Duodenal mucosa (tissue), 2 donors: ENCODE measurements at regions not wholly inside any gene's neighbourhood (a gene's known extent, or its start where the extent isn't known, plus 50 kb on each side); places are given as distances from the start of the nearest gene placed in this dataset.

ENCODE experiments used
- H3K27ac ChIP-seq: one replicate; pipeline ENCODE4 v1.7.0; 2013; ENCODE audit warnings: low read depth, low read length
- H3K27me3 ChIP-seq, 2 donors: one replicate each; pipeline ENCODE4 v1.7.0; 2013; ENCODE audit warnings: low read length in 2 of 2, control low read depth in 1 of 2; ENCODE audit not compliant: insufficient read depth in 2 of 2, control insufficient read depth in 1 of 2
- H3K36me3 ChIP-seq, 2 donors: one replicate each; pipeline ENCODE4 v1.7.0; 2013; ENCODE audit warnings: low read length in 2 of 2, control low read depth in 1 of 2; ENCODE audit not compliant: insufficient read depth in 2 of 2, control insufficient read depth in 1 of 2
- H3K4me1 ChIP-seq, 2 donors: one replicate each; pipeline ENCODE4 v1.7.0; 2013; ENCODE audit warnings: low read length in 2 of 2, control low read depth in 1 of 2; ENCODE audit not compliant: insufficient read depth in 2 of 2, control insufficient read depth in 1 of 2
- H3K4me3 ChIP-seq, 2 donors: one replicate each; pipeline ENCODE4 v1.7.0; 2013; ENCODE audit warnings: low read length in 2 of 2, low read depth in 1 of 2
- H3K9ac ChIP-seq, 2 donors: one replicate each; pipeline ENCODE4 v1.7.0; 2013; ENCODE audit warnings: low read length in 2 of 2, low read depth in 1 of 2
- H3K9me3 ChIP-seq, 2 donors: one replicate each; pipeline ENCODE4 v1.7.0; 2013; ENCODE audit warnings: low read length in 2 of 2, control low read depth in 1 of 2; ENCODE audit not compliant: control insufficient read depth in 1 of 2

- Histone ChIP-seq H3K4me3 (no peak overlapping the region), H3K9ac (no peak overlapping the region), H3K36me3 (no peaks in the 10 kb centered on the region), H3K27me3 (no peaks in the 10 kb centered on the region), H3K4me1 (no peaks in the 10 kb centered on the region), H3K9me3 (no peaks in the 10 kb centered on the region), H3K27ac (no peak overlapping the region)
Measured at GRCh38 chr20:12276011-12276673, 358.4 kb downstream of the BTBD3 start.

- Histone ChIP-seq H3K27ac (no peak overlapping the region), H3K27me3 (no peaks in the 10 kb centered on the region), H3K9me3 (no peaks in the 10 kb centered on the region), H3K9ac (no peak overlapping the region), H3K4me1 (no peaks in the 10 kb centered on the region), H3K4me3 (no peak overlapping the region), H3K36me3 (no peaks in the 10 kb centered on the region)
Measured at GRCh38 chr20:12287575-12287974, 369.9 kb downstream of the BTBD3 start.

- Histone ChIP-seq H3K27ac (no peak overlapping the region), H3K36me3 (no peaks in the 10 kb centered on the region), H3K4me3 (no peak overlapping the region), H3K9ac (no peak overlapping the region), H3K4me1 (no peaks in the 10 kb centered on the region), H3K27me3 (no peaks in the 10 kb centered on the region), H3K9me3 (no peaks in the 10 kb centered on the region)
Measured at GRCh38 chr20:12289465-12289864, 371.8 kb downstream of the BTBD3 start.

- H3K4me3 ChIP-seq: no peak overlapping the region
- no peak overlapping the region for H3K9ac ChIP-seq
- H3K4me1 ChIP-seq: no peaks in the 10 kb centered on the region
- H3K27ac ChIP-seq: no peak overlapping the region
- H3K9me3 ChIP-seq: no peaks in the 10 kb centered on the region
- no peaks in the 10 kb centered on the region for H3K36me3 ChIP-seq
- no peaks in the 10 kb centered on the region for H3K27me3 ChIP-seq
Measured at GRCh38 chr20:12291386-12291785, 373.7 kb downstream of the BTBD3 start.

GRCh38 chr20:12293900-12294299, 376.2 kb downstream of the BTBD3 start:
- H3K9ac ChIP-seq: no peak overlapping the region

GRCh38 chr20:12294678-12295077, 377.0 kb downstream of the BTBD3 start:
- H3K9ac ChIP-seq: no peak overlapping the region
- H3K27me3 ChIP-seq: no peaks in the 10 kb centered on the region
- no peaks in the 10 kb centered on the region for H3K36me3 ChIP-seq
- peaks cover 3 to 7% of the 10 kb centered on the region in 2 donors for H3K9me3 ChIP-seq
- no peaks in the 10 kb centered on the region for H3K4me1 ChIP-seq
- H3K27ac ChIP-seq: no peak overlapping the region
- H3K4me3 ChIP-seq: no peak overlapping the region

More at GRCh38 chr20:12293900-12294299, 376.2 kb downstream of the BTBD3 start:
- Histone ChIP-seq H3K27me3 (no peaks in the 10 kb centered on the region), H3K36me3 (no peaks in the 10 kb centered on the region), H3K4me1 (no peaks in the 10 kb centered on the region), H3K4me3 (no peak overlapping the region), H3K27ac (no peak overlapping the region), H3K9me3 (peaks cover 0 to 7% of the 10 kb centered on the region in 2 donors)

- no peak overlapping the region for H3K9ac ChIP-seq
Measured at GRCh38 chr20:12305188-12305950, 387.7 kb downstream of the BTBD3 start.

GRCh38 chr20:12306107-12306506, 388.4 kb downstream of the BTBD3 start:
- no peak overlapping the region for H3K4me3 ChIP-seq
- peaks cover 0 to 3% of the 10 kb centered on the region in 2 donors for H3K9me3 ChIP-seq
- H3K27me3 ChIP-seq: no peaks in the 10 kb centered on the region
- H3K36me3 ChIP-seq: no peaks in the 10 kb centered on the region
- H3K27ac ChIP-seq: no peak overlapping the region
- H3K4me1 ChIP-seq: no peaks in the 10 kb centered on the region
- H3K9ac ChIP-seq: no peak overlapping the region

More at GRCh38 chr20:12305188-12305950, 387.7 kb downstream of the BTBD3 start:
- Histone ChIP-seq H3K36me3 (no peaks in the 10 kb centered on the region), H3K4me3 (no peak overlapping the region), H3K4me1 (no peaks in the 10 kb centered on the region), H3K9me3 (peaks cover 0 to 3% of the 10 kb centered on the region in 2 donors), H3K27me3 (no peaks in the 10 kb centered on the region), H3K27ac (no peak overlapping the region)

- H3K9me3 ChIP-seq: peaks cover 0 to 3% of the 10 kb centered on the region in 2 donors
- H3K4me3 ChIP-seq: no peak overlapping the region
- no peak overlapping the region for H3K9ac ChIP-seq
- no peak overlapping the region for H3K27ac ChIP-seq
- no peaks in the 10 kb centered on the region for H3K4me1 ChIP-seq
- H3K27me3 ChIP-seq: no peaks in the 10 kb centered on the region
- no peaks in the 10 kb centered on the region for H3K36me3 ChIP-seq
Measured at GRCh38 chr20:12311094-12311865, 393.6 kb downstream of the BTBD3 start.

- no peaks in the 10 kb centered on the region for H3K27me3 ChIP-seq
- H3K4me3 ChIP-seq: no peak overlapping the region
- H3K27ac ChIP-seq: no peak overlapping the region
- no peak overlapping the region for H3K9ac ChIP-seq
- no peaks in the 10 kb centered on the region for H3K36me3 ChIP-seq
- H3K9me3 ChIP-seq: no peaks in the 10 kb centered on the region
- no peaks in the 10 kb centered on the region for H3K4me1 ChIP-seq
Measured at GRCh38 chr20:12315652-12316051, 398.0 kb downstream of the BTBD3 start.
